Activated CD8-positive, alpha-beta T cell treated with anti-CD3 and anti-CD28 coated beads for 36 hours (primary cell): ENCODE measurements at regions not wholly inside any gene's neighbourhood (a gene's known extent, or its start where the extent isn't known, plus 50 kb on each side); places are given as distances from the start of the nearest gene placed in this dataset.

Experiments used
- ATAC-seq: fragments of 200-7000 bp; cut with Tn5 transposase; one replicate; pipeline ENCODE4 v1.10.0; 2021; ENCODE audit warnings: mild to moderate bottlenecking, moderate library complexity
- CTCF ChIA-PET: fragments of 350-600 bp; sonication (Branson Sonifier 250); formaldehyde crosslinking; loops from one replicate; lab custom pipeline; 2021; ENCODE audit warnings: antibody characterized with exemption; lab: Charles Lee
- POLR2A ChIA-PET: fragments of 350-600 bp; sonication (Branson Sonifier 250); formaldehyde crosslinking; loops from one replicate; lab custom pipeline; 2021; ENCODE audit warnings: antibody characterized with exemption; lab: Charles Lee
- DNase-seq: peaks from one replicate; pipeline ENCODE4 v3.0.0-alpha.2; 2020
- H3K27ac Mint-ChIP-seq: one replicate; pipeline ENCODE4 v1.8.0; 2021; ENCODE audit warnings: mild to moderate bottlenecking, mixed read lengths
- H3K27me3 Mint-ChIP-seq: one replicate; pipeline ENCODE4 v1.8.0; 2021; ENCODE audit warnings: mixed read lengths
- H3K36me3 Mint-ChIP-seq: one replicate; pipeline ENCODE4 v1.8.0; 2021; ENCODE audit warnings: low read depth, mixed read lengths
- H3K4me1 Mint-ChIP-seq: one replicate; pipeline ENCODE4 v1.8.0; 2021; ENCODE audit warnings: low read depth, mixed read lengths
- H3K4me3 Mint-ChIP-seq: one replicate; pipeline ENCODE4 v1.8.0; 2021; ENCODE audit warnings: mild to moderate bottlenecking, moderate library complexity, mixed read lengths
- H3K9me3 Mint-ChIP-seq: one replicate; pipeline ENCODE4 v1.8.0; 2021; ENCODE audit warnings: mixed read lengths
- CTCF ChIP-seq: fragments of 200-600 bp; IDR thresholded peaks from one replicate; pipeline ENCODE4 v1.8.0; 2022; ENCODE audit warnings: antibody characterized with exemption, mild to moderate bottlenecking
- intact Hi-C: fragments of 100-400 bp; cut with micrococcal nuclease; formaldehyde crosslinking; loops from one replicate; pipeline ENCODE4 v1.10.0; 2022

GRCh38 chr15:53116169-53116568 is 326.0 kb upstream of the ONECUT1 start:
- no peak for TF ChIP-seq CTCF
- Mint-ChIP-seq H3K4me1 (no peaks in the 10 kb centered on the region), H3K27me3 (peaks cover 1% of the 10 kb centered on the region), H3K9me3 (no peaks in the 10 kb centered on the region), H3K4me3 (no peak overlapping the region), H3K27ac (no peak overlapping the region), H3K36me3 (no peaks in the 10 kb centered on the region)
- no peak for DNase-seq
- intact Hi-C loops, result no loop called here
- no peak for ATAC-seq
- ChIA-PET POLR2A (no interaction called here), CTCF (no interaction called here)

GRCh38 chr15:53115563-53115962 is 325.4 kb upstream of the ONECUT1 start:
- no peaks in the 10 kb centered on the region for H3K4me1 Mint-ChIP-seq
- no peaks in the 10 kb centered on the region for H3K9me3 Mint-ChIP-seq
- H3K27me3 Mint-ChIP-seq, result peaks cover 1% of the 10 kb centered on the region
- ChIA-PET POLR2A (interaction anchor here (0.6 kb wide), 1 partner anchor 1018 kb away, joined by 3 read pairs; no protein-coding TSS in a partner anchor), CTCF (no interaction called here)
- H3K36me3 Mint-ChIP-seq, result no peaks in the 10 kb centered on the region
- intact Hi-C loops, result no loop called here
- TF ChIP-seq CTCF, result no peak
- no peak overlapping the region for H3K4me3 Mint-ChIP-seq
- no peak overlapping the region for H3K27ac Mint-ChIP-seq
- ATAC-seq, result no peak
- DNase-seq, result no peak

GRCh38 chr15:53114960-53115359 is 324.8 kb upstream of the ONECUT1 start:
- Mint-ChIP-seq H3K27me3 (peaks cover 1% of the 10 kb centered on the region), H3K4me1 (no peaks in the 10 kb centered on the region), H3K36me3 (no peaks in the 10 kb centered on the region), H3K9me3 (no peaks in the 10 kb centered on the region), H3K27ac (no peak overlapping the region), H3K4me3 (no peak overlapping the region)
- DNase-seq (no peak), ATAC-seq (no peak)
- ChIA-PET POLR2A (interaction anchor here (0.6 kb wide), 1 partner anchor 1017 kb away, joined by 3 read pairs; no protein-coding TSS in a partner anchor), CTCF (no interaction called here)
- no peak for TF ChIP-seq CTCF
- intact Hi-C loops, result no loop called here

- Mint-ChIP-seq H3K27ac (no peak overlapping the region), H3K4me1 (no peaks in the 10 kb centered on the region), H3K27me3 (peaks cover 1% of the 10 kb centered on the region), H3K36me3 (no peaks in the 10 kb centered on the region), H3K9me3 (no peaks in the 10 kb centered on the region), H3K4me3 (no peak overlapping the region)
- TF ChIP-seq CTCF, result no peak
- ATAC-seq (no peak), DNase-seq (no peak)
- ChIA-PET POLR2A (no interaction called here), CTCF (no interaction called here)
- intact Hi-C loops, result no loop called here
Observed at GRCh38 chr15:53110999-53111398, 320.9 kb upstream of the ONECUT1 start.

GRCh38 chr15:53108319-53108718 is 318.2 kb upstream of the ONECUT1 start:
- TF ChIP-seq CTCF, result no peak
- Mint-ChIP-seq H3K36me3 (no peaks in the 10 kb centered on the region), H3K27me3 (peaks cover 1% of the 10 kb centered on the region), H3K4me3 (no peak overlapping the region), H3K27ac (no peak overlapping the region), H3K4me1 (no peaks in the 10 kb centered on the region), H3K9me3 (no peaks in the 10 kb centered on the region)
- DNase-seq (no peak), ATAC-seq (no peak)
- ChIA-PET POLR2A (no interaction called here), CTCF (no interaction called here)
- intact Hi-C loops, result no loop called here
